ENCODE measurements at regions not wholly inside any gene's neighbourhood (a gene's known extent, or its start where the extent isn't known, plus 50 kb on each side); places are given as distances from the start of the nearest gene placed in this dataset.

GRCh38 chr11:16587670-16588069 is 150.8 kb upstream of the C11orf58 start:
- no peak for TF ChIP-seq CTCF (conservative IDR thresholded peaks at IDR 0.05; ENCODE audit: low read length)
- no peak for TF ChIP-seq EZH2phosphoT487 (IDR thresholded peaks at IDR 0.05; ENCODE audit: borderline replicate concordance)

Data from Loucy (cell line).